Uterus (tissue), 3 donors: ENCODE measurements at regions not wholly inside any gene's neighbourhood (a gene's known extent, or its start where the extent isn't known, plus 50 kb on each side); places are given as distances from the start of the nearest gene placed in this dataset.

Experiments used
- DNase-seq, 2 donors: peaks; one replicate each; pipeline ENCODE4 v3.0.0-alpha.2; 2019 to 2020
- H3K27ac ChIP-seq, 2 donors: fragments of 200-600 bp; sonication (generic); 1 replicate in 1 of 2; 2 replicates in 1 of 2; pipeline ENCODE4 v1.5.1; 2016 to 2018
- H3K27me3 ChIP-seq, 2 donors: fragments of 200-600 bp; sonication (generic); one replicate each; pipeline ENCODE4 v1.5.1; 2018 to 2019; ENCODE audit warnings: control low read depth in 1 of 2
- H3K36me3 ChIP-seq, 2 donors: fragments of 200-600 bp; sonication (generic); one replicate each; pipeline ENCODE4 v1.5.1; 2019; ENCODE audit warnings: control low read depth in 1 of 2
- H3K4me1 ChIP-seq, 2 donors: fragments of 200-600 bp; sonication (generic); one replicate each; pipeline ENCODE4 v1.5.1; 2018 to 2019; ENCODE audit warnings: control low read depth in 1 of 2
- H3K4me3 ChIP-seq, 2 donors: fragments of 200-600 bp; sonication (generic); 1 replicate in 1 of 2; 2 replicates in 1 of 2; pipeline ENCODE4 v1.5.1; 2018 to 2019; ENCODE audit warnings: mild to moderate bottlenecking in 1 of 2
- H3K9me3 ChIP-seq, 2 donors: fragments of 200-600 bp; sonication (generic); one replicate each; pipeline ENCODE4 v1.5.1; 2019; ENCODE audit warnings: control low read depth in 1 of 2
- POLR2A ChIP-seq, 2 donors: fragments of 450-650 bp; IDR thresholded peaks; one replicate each; pipeline ENCODE4 v1.6.1; 2016; ENCODE audit warnings: antibody characterized with exemption in 2 of 2, mild to moderate bottlenecking in 1 of 2, moderate library complexity in 1 of 2
- intact Hi-C: fragments of 100-400 bp; cut with DNase I; formaldehyde crosslinking; loops from one replicate; pipeline ENCODE4 v1.15.1; 2023; ENCODE audit warnings: low total_unique reads
- TF ChIP-seq, protein P1 (sequence below), 4 experiments: fragments of 200-600 bp in 2 of 4; fragments of 450-650 bp in 2 of 4; sonication (generic) in 2 of 4; IDR thresholded peaks; one replicate each; pipeline ENCODE4 v1.5.1; 2016 to 2019; ENCODE audit warnings: antibody characterized with exemption in 4 of 4, mild to moderate bottlenecking in 2 of 4, moderate library complexity in 1 of 4
- donor health status: DM: yes; HTN: yes; CAD: no.

DNA sequence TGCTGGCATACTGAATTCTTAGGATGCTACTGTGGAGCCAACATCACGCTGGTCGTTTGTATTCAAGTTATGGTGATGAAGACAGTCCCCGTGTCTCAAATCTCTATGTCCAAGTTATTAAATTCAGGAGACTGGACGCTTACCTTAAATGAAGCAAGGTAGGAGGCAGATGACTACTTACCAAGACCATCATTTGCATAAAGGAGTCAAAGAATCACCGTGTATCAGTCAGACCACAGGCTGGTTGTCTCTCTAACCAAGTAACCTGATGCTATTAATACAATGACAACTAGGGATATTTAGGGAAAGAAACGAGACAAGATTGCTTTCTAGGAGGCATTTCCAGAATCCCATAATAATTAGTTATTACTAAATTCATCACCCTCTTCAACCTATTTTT, 78.1 kb upstream of the FRMD6 start:
- H3K27ac ChIP-seq: no peak overlapping the region
- TF ChIP-seq, protein P1, sequence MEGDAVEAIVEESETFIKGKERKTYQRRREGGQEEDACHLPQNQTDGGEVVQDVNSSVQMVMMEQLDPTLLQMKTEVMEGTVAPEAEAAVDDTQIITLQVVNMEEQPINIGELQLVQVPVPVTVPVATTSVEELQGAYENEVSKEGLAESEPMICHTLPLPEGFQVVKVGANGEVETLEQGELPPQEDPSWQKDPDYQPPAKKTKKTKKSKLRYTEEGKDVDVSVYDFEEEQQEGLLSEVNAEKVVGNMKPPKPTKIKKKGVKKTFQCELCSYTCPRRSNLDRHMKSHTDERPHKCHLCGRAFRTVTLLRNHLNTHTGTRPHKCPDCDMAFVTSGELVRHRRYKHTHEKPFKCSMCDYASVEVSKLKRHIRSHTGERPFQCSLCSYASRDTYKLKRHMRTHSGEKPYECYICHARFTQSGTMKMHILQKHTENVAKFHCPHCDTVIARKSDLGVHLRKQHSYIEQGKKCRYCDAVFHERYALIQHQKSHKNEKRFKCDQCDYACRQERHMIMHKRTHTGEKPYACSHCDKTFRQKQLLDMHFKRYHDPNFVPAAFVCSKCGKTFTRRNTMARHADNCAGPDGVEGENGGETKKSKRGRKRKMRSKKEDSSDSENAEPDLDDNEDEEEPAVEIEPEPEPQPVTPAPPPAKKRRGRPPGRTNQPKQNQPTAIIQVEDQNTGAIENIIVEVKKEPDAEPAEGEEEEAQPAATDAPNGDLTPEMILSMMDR (IDR thresholded peaks at IDR 0.05): no peak
- no peak for TF ChIP-seq POLR2A (IDR thresholded peaks at IDR 0.05)
- no peak for DNase-seq
- H3K9me3 ChIP-seq: no peaks in the 10 kb centered on the region
- H3K4me3 ChIP-seq: no peak overlapping the region
- H3K36me3 ChIP-seq: no peaks in the 10 kb centered on the region
- no peaks in the 10 kb centered on the region for H3K27me3 ChIP-seq
- intact Hi-C loops: no loop called here
- peaks cover 0 to 2% of the 10 kb centered on the region in 2 donors for H3K4me1 ChIP-seq

DNA sequence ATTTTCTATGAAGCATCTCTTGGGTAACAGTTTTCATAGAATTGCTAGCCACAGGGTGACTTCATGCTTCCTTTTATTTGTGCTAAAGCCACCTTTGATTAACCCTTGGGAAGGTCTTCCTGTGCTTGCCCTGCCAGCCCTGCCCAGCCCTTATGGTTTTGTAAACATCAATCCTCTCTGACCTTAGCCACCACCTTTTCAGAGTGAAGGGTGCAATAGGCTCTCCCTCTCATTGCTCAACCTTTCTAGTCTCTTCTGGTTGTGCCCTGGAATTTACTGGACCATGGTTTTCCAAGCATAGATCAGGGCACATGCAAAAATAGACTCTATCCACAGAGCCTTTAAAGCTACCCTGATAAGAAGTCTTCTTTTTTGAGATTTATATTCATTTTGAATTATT, 77.7 kb upstream of the FRMD6 start:
- Histone ChIP-seq H3K27me3 (no peaks in the 10 kb centered on the region), H3K9me3 (no peaks in the 10 kb centered on the region), H3K4me3 (no peak overlapping the region), H3K4me1 (peaks cover 0 to 2% of the 10 kb centered on the region in 2 donors), H3K36me3 (no peaks in the 10 kb centered on the region), H3K27ac (no peak overlapping the region)
- intact Hi-C loops: no loop called here
- no peak for DNase-seq
- TF ChIP-seq POLR2A (IDR thresholded peaks at IDR 0.05): no peak
- TF ChIP-seq, protein P1 (IDR thresholded peaks at IDR 0.05): no peak

DNA sequence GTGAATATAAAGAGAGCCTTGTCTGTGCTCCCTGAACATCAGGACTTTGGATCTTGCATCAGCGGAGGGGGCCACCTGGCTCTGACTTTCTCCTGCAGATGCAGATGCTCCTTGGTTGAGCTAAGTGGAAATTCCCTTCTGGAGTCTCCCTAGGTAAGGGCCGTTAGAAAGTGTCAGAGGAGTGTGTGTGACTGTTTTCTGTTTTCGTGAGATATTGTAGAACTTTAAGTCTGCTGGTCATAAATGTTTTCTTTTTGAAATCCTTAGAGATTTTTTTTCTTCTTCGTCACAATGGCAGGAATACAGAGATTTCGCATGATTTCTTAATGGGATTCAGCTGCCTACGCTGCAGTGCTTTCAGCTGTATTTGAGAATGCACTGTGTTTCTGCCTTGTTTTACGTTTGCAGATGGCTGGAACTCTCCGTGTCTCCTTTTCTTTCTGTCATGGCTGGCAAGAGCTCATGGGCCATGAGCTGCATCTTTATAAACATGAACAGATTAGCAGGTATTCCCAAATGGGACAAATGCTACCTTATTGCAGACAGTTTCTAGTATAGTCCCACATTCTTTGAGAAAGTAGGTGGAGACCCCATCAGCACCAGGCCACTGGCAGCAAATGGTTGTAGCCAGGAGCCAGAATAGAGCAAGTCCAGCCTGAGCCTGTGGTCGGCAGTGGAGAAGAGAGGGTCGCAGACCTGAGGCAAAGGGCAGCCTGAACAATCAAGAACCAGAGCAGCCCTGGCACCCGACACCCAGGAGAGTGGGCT, 76.2 kb upstream of the FRMD6 start:
- Histone ChIP-seq H3K4me1 (peaks cover 0 to 4% of the 10 kb centered on the region in 2 donors), H3K4me3 (no peak overlapping the region), H3K27me3 (no peaks in the 10 kb centered on the region), H3K27ac (peak overlapping the region; percentile 45 to 54), H3K9me3 (no peaks in the 10 kb centered on the region), H3K36me3 (no peaks in the 10 kb centered on the region)
- TF ChIP-seq, protein P1 (IDR thresholded peaks at IDR 0.05): no peak
- TF ChIP-seq POLR2A (IDR thresholded peaks at IDR 0.05): no peak
- DNase-seq: no peak
- intact Hi-C loops: no loop called here

DNA sequence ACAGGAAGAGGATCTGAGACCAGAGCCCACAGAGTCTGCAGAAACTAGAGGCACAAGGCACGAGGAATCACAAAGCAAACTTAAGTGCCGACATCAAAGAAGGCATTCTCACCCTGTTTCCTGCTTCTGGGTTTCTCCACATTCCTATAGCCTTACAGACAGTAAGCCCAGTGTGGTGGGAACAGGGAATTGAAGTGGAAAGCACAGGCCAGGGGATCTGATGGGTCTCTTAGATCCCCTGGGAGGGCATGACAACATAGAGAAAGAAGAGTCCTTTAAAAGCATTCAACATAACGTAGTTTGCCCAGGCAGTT, 75.6 kb upstream of the FRMD6 start:
- no peak for TF ChIP-seq POLR2A (IDR thresholded peaks at IDR 0.05)
- TF ChIP-seq, protein P1 (IDR thresholded peaks at IDR 0.05): no peak

DNA sequence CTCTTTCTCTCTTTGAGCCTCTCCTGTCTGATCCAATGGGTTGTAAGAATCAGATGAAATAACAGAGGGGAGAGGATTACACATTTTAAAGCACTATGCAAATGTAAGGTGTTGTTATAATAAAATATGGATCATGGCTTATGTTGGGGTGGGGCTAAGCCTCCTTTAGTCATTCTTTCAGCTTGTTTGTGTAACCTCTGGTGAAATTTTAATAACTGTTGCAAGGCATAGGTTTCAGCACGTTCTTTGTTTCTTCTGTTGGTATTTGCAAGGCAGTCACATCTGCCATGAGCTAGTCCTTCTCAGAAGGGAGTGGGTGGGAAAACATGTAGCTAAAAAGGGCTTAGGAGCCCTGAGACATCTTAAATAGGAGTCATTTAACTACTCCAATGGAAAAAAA, 74.8 kb upstream of the FRMD6 start:
- no peaks in the 10 kb centered on the region for H3K36me3 ChIP-seq
- peaks cover 0 to 9% of the 10 kb centered on the region in 2 donors for H3K4me1 ChIP-seq
- no peak overlapping the region for H3K27ac ChIP-seq
- intact Hi-C loops: no loop called here
- no peak overlapping the region for H3K4me3 ChIP-seq
- no peak for DNase-seq
- no peaks in the 10 kb centered on the region for H3K27me3 ChIP-seq
- TF ChIP-seq, protein P1 (IDR thresholded peaks at IDR 0.05): no peak
- TF ChIP-seq POLR2A (IDR thresholded peaks at IDR 0.05): no peak
- no peaks in the 10 kb centered on the region for H3K9me3 ChIP-seq

More for the DNA sequence above, 75.6 kb upstream of the FRMD6 start:
- Histone ChIP-seq H3K9me3 (no peaks in the 10 kb centered on the region), H3K27ac (peak overlapping the region; percentile 45 to 54), H3K4me3 (no peak overlapping the region), H3K27me3 (no peaks in the 10 kb centered on the region), H3K4me1 (peaks cover 0 to 9% of the 10 kb centered on the region in 2 donors), H3K36me3 (no peaks in the 10 kb centered on the region)
- intact Hi-C loops: no loop called here
- no peak for DNase-seq
